Kidney epithelial cell (primary cell): ENCODE measurements at regions not wholly inside any gene's neighbourhood (a gene's known extent, or its start where the extent isn't known, plus 50 kb on each side); places are given as distances from the start of the nearest gene placed in this dataset.

Source experiments
- DNase-seq: peaks from one replicate; pipeline ENCODE4 v3.0.0-alpha.2; 2010; ENCODE audit warnings: low read depth
- H3K27me3 ChIP-seq: 2 replicates; pipeline ENCODE4 v1.6.0; 2011; ENCODE audit warnings: low read length; ENCODE audit not compliant: control insufficient read depth, insufficient read depth
- H3K36me3 ChIP-seq: 2 replicates; pipeline ENCODE4 v1.5.1; 2011; ENCODE audit warnings: low read length; ENCODE audit not compliant: control insufficient read depth, insufficient read depth
- H3K4me3 ChIP-seq: 2 replicates; pipeline ENCODE4 v1.5.1; 2011; ENCODE audit warnings: low read depth, mild to moderate bottlenecking, control low read depth, low read length
- TF ChIP-seq, protein P1 (sequence below): IDR thresholded peaks from 2 replicates; pipeline ENCODE4 v1.5.1; 2011; ENCODE audit warnings: mild to moderate bottlenecking, moderate library complexity, low read length, control low read depth, inconsistent platforms; ENCODE audit not compliant: insufficient read depth, poor library complexity, severe bottlenecking

DNA sequence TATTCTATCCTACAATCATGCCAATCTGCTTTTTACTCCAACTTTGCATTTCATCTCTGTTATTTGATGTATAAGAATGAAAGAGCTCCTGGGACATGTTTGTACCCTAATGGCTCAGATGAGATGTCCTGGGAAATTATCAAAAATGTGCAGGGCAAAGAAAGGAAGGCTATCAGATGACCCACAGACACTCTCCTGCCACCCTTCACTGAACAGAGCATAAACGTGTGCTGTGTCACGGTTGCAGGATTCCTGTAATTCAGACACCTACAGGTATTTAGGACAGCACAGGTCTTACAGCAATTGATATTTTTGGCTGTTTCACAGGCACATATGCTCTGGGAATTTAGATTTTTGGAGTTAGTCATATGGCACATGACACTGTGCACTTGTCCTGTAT, 149.2 kb upstream of the GAS1 start:
- no peaks in the 10 kb centered on the region for H3K36me3 ChIP-seq
- TF ChIP-seq, protein P1, sequence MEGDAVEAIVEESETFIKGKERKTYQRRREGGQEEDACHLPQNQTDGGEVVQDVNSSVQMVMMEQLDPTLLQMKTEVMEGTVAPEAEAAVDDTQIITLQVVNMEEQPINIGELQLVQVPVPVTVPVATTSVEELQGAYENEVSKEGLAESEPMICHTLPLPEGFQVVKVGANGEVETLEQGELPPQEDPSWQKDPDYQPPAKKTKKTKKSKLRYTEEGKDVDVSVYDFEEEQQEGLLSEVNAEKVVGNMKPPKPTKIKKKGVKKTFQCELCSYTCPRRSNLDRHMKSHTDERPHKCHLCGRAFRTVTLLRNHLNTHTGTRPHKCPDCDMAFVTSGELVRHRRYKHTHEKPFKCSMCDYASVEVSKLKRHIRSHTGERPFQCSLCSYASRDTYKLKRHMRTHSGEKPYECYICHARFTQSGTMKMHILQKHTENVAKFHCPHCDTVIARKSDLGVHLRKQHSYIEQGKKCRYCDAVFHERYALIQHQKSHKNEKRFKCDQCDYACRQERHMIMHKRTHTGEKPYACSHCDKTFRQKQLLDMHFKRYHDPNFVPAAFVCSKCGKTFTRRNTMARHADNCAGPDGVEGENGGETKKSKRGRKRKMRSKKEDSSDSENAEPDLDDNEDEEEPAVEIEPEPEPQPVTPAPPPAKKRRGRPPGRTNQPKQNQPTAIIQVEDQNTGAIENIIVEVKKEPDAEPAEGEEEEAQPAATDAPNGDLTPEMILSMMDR: no peak
- DNase-seq: no peak
- no peaks in the 10 kb centered on the region for H3K27me3 ChIP-seq
- H3K4me3 ChIP-seq: no peak overlapping the region

DNA sequence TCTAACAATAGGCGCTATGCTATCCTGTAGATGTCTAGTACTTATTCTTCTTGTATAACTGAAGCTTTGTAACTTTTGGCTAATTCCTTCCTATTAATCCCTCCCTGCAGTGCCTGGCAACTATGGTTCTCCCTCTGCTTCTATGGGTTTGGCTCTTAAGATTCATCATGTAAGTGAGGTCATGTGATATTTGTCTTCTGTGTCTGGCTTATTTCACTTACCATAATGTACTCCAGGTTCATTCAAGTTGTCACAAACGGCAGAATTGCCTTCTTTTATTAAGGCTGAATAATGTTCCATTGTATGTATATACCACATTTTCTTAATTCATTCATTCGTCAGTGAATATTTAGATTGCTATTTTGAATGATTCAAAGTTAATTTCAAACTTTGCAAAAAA, 149.9 kb upstream of the GAS1 start:
- TF ChIP-seq, protein P1: no peak
- Histone ChIP-seq H3K27me3 (no peaks in the 10 kb centered on the region), H3K4me3 (no peak overlapping the region), H3K36me3 (no peaks in the 10 kb centered on the region)
- DNase-seq: no peak

DNA sequence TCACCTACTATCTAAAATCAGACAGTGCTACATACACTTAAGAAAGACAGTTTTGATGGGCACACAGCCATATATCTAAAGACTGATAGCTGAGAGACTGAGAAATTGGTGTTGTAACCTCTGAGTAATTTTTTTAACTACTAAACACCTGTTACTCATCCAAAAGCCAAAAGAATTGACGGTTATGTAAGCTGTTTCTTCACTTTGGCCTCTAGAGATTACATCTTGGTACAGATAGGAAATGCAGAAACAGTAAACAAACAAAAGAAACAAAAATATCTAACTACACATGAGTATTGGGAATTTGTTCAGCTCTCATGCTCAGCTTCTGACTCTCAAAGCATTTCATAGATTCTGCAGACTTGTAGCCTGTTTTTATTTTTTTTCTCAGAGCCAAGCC, 152.1 kb upstream of the GAS1 start:
- TF ChIP-seq, protein P1: no peak

DNA sequence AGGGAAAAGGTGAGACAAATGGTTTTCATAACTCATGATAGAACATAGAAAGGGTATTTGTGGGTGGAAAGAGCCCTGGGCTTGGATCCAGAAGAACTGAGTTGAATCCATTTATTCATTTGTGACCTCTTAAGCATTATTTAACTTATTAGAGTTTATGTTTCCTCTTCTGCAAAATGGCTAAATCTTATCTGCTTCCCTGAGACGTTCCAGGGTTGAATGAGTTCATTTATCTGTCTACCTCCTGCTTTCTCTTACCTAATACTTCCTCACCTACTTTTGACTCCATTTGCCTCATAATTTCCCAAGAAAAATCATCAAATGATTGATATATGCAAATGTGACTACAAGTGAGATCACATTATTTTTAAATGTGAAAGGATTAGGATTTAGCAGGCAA, 152.7 kb upstream of the GAS1 start:
- TF ChIP-seq, protein P1: no peak
- Histone ChIP-seq H3K4me3 (no peak overlapping the region), H3K36me3 (no peaks in the 10 kb centered on the region), H3K27me3 (no peaks in the 10 kb centered on the region)
- DNase-seq: no peak

More for the DNA sequence above, 152.1 kb upstream of the GAS1 start:
- H3K4me3 ChIP-seq: no peak overlapping the region
- no peak for DNase-seq
- no peaks in the 10 kb centered on the region for H3K27me3 ChIP-seq
- no peaks in the 10 kb centered on the region for H3K36me3 ChIP-seq

DNA sequence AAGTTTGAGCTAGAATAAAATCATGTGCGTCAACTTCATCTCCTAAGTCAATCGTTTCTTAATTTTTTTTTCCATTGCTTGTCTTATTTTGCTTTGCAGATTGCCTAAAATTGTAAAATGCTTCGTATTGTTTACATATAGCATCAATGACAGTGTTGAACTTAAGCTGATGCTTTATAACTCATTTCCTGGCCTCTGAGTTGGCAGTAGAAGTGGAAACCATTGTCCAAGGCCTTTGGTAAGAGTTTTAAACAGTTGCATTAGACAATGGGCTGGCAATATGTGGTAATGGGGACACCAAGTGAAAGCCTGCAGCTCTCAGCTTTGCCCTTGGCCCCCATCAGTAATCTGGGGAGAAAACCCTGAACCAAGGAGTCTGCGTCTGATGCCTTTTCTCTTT, 154.8 kb upstream of the GAS1 start:
- no peaks in the 10 kb centered on the region for H3K36me3 ChIP-seq
- TF ChIP-seq, protein P1: no peak
- no peak for DNase-seq
- H3K27me3 ChIP-seq: no peaks in the 10 kb centered on the region
- H3K4me3 ChIP-seq: no peak overlapping the region

DNA sequence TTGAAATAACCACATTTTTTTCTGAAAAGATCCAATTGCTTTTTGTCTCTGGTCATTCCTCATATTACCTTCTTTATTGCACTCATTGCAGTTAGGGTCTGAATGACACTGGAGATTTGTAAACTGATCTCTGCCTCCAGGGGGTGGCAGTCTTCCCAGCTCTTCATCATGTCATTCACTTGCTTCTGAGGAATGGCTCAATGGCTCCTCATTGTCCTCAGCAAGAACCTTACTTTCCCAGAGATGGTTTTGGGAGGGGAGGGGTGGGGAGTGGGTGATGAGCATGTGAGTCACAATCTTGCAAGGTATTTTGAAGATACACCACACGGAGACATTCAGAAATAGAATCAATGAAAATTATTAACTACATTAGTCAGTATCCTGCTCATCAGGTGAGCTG, 159.8 kb upstream of the GAS1 start:
- peak; percentile 55 for DNase-seq
- TF ChIP-seq, protein P1: peak; percentile 41
- H3K27me3 ChIP-seq: no peaks in the 10 kb centered on the region

More for the DNA sequence above, 159.8 kb upstream of the GAS1 start:
- H3K36me3 ChIP-seq: no peaks in the 10 kb centered on the region
- no peak overlapping the region for H3K4me3 ChIP-seq
